HUES6 (cell line): ENCODE measurements at regions not wholly inside any gene's neighbourhood (a gene's known extent, or its start where the extent isn't known, plus 50 kb on each side); places are given as distances from the start of the nearest gene placed in this dataset.

ENCODE experiments used
- H3K27ac ChIP-seq: 2 replicates; pipeline ENCODE4 v1.7.0; 2013; ENCODE audit warnings: low read depth, mild to moderate bottlenecking, low read length, inconsistent platforms
- H3K27me3 ChIP-seq: 2 replicates; pipeline ENCODE4 v1.6.1; 2013; ENCODE audit warnings: low read length; ENCODE audit not compliant: control insufficient read depth, insufficient read depth
- H3K36me3 ChIP-seq: 2 replicates; pipeline ENCODE4 v1.6.1; 2013; ENCODE audit warnings: low read length; ENCODE audit not compliant: control insufficient read depth, insufficient read depth
- H3K4me1 ChIP-seq: 2 replicates; pipeline ENCODE4 v1.6.1; 2013; ENCODE audit warnings: low read length; ENCODE audit not compliant: control insufficient read depth, insufficient read depth
- H3K4me3 ChIP-seq: 2 replicates; pipeline ENCODE4 v1.5.1; 2013; ENCODE audit warnings: low read depth, low read length
- H3K9ac ChIP-seq: one replicate; pipeline ENCODE4 v1.6.1; 2013; ENCODE audit warnings: mild to moderate bottlenecking, low read length
- H3K9me3 ChIP-seq: 2 replicates; pipeline ENCODE4 v1.6.1; 2013; ENCODE audit warnings: low read depth, low read length; ENCODE audit not compliant: control insufficient read depth, insufficient read depth

DNA sequence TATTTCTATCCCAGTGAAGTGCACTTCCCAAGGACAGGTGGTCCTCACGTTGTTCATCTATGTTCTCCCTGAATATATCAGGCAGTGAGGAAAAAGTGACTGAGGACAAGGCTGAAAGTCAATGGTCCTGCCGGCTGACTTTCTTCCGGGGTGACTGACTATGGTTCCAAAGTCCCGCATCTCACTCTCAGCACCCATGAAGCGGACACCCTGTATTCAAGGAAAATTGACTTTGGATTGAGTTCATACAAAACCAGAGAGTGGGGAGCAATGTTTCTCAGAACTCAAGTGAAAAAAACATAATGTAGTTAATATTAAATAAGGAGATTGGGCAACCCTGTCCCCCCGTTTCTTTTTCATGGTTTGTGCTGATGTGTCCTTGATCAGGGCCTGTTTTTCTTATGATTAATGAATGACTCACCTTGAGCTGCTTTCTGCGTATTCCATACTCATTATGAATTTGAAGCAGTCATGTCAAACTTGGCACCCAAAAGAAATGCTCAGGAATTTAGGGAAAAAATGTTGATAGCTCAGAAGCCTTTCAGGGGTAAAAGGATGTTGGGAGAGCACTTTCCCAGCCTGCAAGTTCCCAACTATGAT lies 184.0 kb downstream of the CYLD start:
- H3K9ac ChIP-seq, result no peak overlapping the region
- H3K27ac ChIP-seq, result no peak overlapping the region
- no peaks in the 10 kb centered on the region for H3K36me3 ChIP-seq
- no peaks in the 10 kb centered on the region for H3K27me3 ChIP-seq
- H3K4me3 ChIP-seq, result no peak overlapping the region
- no peaks in the 10 kb centered on the region for H3K9me3 ChIP-seq
- H3K4me1 ChIP-seq, result no peaks in the 10 kb centered on the region

DNA sequence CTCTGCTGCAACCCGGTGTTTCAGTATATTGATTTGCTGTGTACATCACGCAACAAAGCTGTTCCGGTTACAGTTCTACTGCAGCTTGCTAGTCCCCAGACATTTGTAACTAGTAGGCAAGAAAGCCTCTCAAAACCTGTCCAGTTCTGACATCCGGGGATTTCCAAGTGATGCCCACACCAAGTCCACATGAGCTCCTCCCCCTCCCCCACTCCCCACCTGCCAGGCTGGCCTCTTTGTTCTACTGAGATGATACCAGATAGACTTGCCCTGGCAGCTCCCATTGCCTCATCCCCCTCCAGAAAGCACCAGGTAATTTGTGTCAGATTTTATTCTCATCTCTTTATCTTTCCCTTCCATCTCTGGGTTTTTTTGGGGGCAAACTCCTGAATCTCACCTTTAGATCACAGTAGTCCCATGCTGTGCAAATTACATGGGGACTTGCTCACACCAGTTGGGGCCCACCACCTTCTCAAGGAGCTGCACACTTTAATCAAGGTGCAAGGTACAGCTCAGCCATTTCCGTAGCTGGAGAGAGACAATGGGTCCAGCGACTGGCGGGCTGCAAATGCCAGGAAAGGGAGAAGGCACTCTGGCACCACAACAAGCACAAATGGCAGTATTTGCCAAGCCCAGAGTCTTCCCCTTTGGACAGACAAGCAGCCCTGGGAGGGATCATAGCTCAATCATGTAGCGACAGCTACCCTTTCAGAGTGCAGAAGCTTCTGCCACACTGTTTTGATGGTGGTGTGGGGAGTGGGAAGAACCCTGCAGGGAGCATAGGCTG lies 183.1 kb downstream of the CYLD start:
- Histone ChIP-seq H3K27ac (no peak overlapping the region), H3K27me3 (no peaks in the 10 kb centered on the region), H3K9ac (no peak overlapping the region), H3K4me3 (no peak overlapping the region), H3K9me3 (no peaks in the 10 kb centered on the region), H3K36me3 (no peaks in the 10 kb centered on the region), H3K4me1 (no peaks in the 10 kb centered on the region)

DNA sequence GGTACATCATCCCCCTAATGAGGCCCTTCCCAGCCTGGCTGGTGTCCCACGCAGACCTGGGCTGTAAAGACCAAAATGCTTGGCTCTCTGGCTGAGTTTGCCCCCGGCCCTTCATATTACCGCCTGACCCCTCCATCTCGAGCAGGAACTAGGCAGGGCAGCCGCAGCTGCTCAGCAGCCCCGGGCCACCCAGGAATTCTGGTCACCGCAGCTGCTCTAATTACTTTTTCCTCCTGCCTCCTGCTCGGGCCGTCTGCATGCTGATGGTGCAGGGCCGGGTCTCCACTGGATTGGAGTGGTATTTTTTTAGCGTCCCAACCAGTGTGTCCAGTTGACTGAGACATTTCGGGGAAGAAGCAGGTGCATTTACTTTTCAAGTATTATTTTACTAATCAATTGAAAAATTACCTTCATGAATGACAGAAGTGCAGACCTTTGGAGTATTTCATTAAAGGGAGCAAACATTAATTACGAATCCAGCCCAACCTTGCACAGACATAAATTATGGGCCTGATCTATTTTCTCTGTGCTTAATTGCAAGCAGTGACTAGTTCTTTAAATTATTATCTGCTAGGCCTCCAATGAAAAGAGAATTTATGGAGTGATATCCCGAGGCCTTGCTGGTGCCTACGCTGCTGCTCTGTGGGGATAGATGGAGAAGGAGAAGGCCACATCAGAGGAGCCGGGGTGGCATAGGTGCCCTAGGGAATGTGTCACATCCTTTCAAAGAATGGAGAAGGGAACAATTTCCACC lies 176.2 kb downstream of the CYLD start:
- no peaks in the 10 kb centered on the region for H3K9me3 ChIP-seq
- no peak overlapping the region for H3K27ac ChIP-seq
- H3K4me1 ChIP-seq, result no peaks in the 10 kb centered on the region
- H3K36me3 ChIP-seq, result no peaks in the 10 kb centered on the region
- H3K9ac ChIP-seq, result no peak overlapping the region
- no peak overlapping the region for H3K4me3 ChIP-seq
- H3K27me3 ChIP-seq, result no peaks in the 10 kb centered on the region

DNA sequence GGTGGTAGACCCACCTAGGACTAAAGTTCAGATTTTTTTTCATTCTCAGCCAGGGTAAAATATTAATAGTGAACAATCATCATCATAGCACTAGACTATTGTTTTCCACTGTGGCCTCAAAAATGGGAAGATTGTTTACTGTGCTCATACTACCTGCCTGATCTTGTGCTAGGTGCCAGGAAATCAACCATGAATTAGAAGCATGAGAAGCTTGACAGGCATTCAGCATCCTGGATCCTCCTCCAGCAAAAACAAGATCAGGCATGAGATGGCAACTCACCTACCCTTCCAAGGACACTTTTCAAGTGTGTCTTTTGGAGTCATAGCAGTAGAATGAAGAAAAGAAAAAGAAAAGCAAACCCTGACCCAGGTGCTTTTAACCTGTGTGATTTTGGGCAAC lies 174.2 kb downstream of the CYLD start:
- no peaks in the 10 kb centered on the region for H3K36me3 ChIP-seq
- H3K9me3 ChIP-seq, result no peaks in the 10 kb centered on the region
- H3K4me1 ChIP-seq, result no peaks in the 10 kb centered on the region
- no peak overlapping the region for H3K9ac ChIP-seq
- H3K27ac ChIP-seq, result no peak overlapping the region
- no peaks in the 10 kb centered on the region for H3K27me3 ChIP-seq
- no peak overlapping the region for H3K4me3 ChIP-seq

DNA sequence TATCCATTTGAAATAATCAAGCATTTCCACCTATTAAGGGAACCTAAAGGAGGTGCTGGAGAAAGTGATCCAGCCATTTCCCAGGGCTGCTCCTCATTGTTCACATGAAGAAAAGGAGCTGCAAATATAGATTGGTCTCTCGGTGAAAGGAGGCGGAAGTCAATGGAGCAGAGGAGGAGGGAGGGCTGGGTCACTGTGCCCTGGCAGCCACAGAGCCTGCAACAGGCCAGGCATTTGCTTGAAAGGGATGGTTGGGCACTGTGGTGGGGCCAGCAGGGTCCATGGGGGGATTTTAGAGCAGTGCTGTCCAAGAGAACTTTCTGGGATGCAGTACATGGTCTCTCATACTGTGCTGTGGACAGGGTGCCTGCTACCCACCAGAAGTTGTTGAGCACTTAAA lies 173.2 kb downstream of the CYLD start:
- Histone ChIP-seq H3K4me1 (no peaks in the 10 kb centered on the region), H3K27me3 (no peaks in the 10 kb centered on the region)

DNA sequence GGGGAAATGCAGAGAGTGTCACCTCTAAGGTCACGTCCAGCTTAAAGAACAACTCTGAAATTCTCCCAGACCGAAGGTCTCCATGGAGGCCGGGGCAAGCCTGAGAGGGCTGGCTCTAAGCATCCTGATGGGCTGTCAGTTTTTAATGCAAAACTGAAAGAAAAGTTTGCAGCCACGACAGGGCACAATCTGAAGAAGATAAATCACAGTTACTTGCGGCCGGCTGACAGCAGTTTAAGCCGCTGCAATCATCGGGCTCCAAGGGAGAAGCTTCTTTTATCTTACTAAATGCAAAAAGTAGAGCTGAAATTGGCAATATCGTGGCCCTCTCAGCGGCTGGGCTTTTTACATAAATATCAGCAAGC lies 168.8 kb downstream of the CYLD start:
- Histone ChIP-seq H3K27ac (no peak overlapping the region), H3K9me3 (no peaks in the 10 kb centered on the region), H3K36me3 (no peaks in the 10 kb centered on the region), H3K4me1 (0 out of 2 replicates have a peak, but pooled peaks cover 3% of the 10 kb centered on the region), H3K9ac (no peak overlapping the region), H3K27me3 (no peaks in the 10 kb centered on the region), H3K4me3 (no peak overlapping the region)

More for the DNA sequence above, 173.2 kb downstream of the CYLD start:
- H3K4me3 ChIP-seq, result no peak overlapping the region
- H3K36me3 ChIP-seq, result no peaks in the 10 kb centered on the region
- no peak overlapping the region for H3K27ac ChIP-seq
- no peak overlapping the region for H3K9ac ChIP-seq
- H3K9me3 ChIP-seq, result no peaks in the 10 kb centered on the region

DNA sequence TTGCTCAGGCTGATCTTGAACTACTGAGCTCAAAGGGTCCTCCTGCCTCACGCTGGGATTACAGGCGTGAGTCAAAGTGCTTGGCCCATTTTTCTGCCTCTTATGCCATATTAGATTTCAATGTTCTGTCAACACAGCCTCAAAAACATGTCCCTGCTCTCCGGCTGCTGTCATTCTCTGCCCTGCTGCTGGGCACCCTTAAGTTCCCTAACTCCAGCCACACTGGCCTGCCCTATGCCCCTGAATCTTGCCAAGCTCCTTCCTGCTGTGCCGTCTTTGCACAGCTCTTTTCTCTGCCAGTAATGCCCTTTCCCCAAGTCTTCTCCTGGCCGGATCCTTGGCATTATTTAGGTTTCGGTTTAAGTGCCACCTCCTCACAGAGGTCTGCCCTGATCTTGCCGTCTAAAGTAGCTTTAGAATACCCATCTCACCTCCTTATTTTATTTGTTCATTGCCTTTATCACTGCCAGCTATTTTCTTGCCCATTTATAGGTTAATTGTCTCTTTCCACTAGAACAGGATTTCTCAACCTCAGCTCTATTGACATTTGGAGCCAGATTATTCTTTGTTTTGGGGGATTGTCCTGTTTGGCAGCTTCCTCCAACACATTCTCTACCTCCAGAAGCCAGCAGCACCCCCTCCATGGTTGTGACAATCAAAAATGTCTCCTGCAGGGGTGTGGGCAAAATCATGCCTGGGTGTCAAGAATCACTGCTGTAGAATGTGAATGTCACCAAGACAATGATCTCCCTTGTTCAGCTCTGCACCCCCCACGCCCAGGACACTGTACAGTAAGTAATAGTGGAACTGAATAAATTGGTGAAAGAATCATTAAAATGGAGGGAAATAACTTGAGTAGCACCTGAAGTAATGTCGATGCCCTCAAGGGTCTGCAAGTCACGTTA lies 168.2 kb downstream of the CYLD start:
- H3K9ac ChIP-seq, result no peak overlapping the region

DNA sequence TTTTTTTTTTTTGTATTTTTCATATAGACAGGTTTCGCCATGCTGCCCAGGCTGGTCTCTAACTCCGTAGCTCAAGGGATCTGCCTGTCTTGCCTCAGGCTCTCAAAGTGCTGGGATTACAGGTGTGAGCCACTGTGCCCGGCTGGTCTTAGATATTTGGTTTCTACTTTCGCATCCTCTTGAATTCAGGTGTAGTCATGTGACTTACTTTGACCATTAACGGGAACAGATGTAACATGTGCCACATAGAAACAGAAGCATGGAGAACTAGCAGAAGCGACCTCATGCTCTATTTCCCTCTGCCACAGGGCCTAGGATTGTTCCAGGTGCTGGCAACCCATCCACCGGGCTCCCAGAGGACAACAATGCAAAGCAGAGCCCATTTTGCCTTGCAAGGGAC lies 166.6 kb downstream of the CYLD start:
- Histone ChIP-seq H3K9me3 (no peaks in the 10 kb centered on the region), H3K9ac (no peak overlapping the region), H3K4me1 (0 out of 2 replicates have a peak, but pooled peaks cover 3% of the 10 kb centered on the region), H3K27ac (no peak overlapping the region), H3K27me3 (no peaks in the 10 kb centered on the region), H3K4me3 (no peak overlapping the region), H3K36me3 (no peaks in the 10 kb centered on the region)

More for the DNA sequence above, 168.2 kb downstream of the CYLD start:
- Histone ChIP-seq H3K27ac (no peak overlapping the region), H3K4me3 (no peak overlapping the region), H3K4me1 (0 out of 2 replicates have a peak, but pooled peaks cover 3% of the 10 kb centered on the region), H3K27me3 (no peaks in the 10 kb centered on the region), H3K9me3 (no peaks in the 10 kb centered on the region), H3K36me3 (no peaks in the 10 kb centered on the region)

DNA sequence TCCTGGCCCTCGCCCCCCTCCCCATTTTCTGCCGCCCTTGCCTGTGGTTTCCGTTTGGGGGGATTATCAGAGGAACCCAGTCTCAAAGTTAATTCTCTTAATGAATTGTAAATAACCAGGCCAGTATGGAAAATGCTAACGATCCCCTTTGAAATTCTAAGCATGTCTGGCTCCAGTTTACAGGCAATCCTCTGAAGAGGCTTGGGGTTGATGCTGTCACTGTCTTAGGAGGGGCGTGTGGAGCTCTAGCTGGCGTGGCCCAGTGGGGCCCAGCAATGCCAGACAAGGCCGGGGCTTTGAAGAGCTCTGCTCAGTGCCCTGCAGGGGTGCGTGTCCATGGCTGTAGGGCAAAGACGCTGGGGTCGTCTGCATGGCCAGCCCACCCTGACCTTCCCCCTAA lies 164.6 kb downstream of the CYLD start:
- Histone ChIP-seq H3K27me3 (no peaks in the 10 kb centered on the region), H3K4me1 (0 out of 2 replicates have a peak, but pooled peaks cover 3% of the 10 kb centered on the region), H3K9ac (no peak overlapping the region), H3K27ac (no peak overlapping the region), H3K4me3 (no peak overlapping the region), H3K9me3 (no peaks in the 10 kb centered on the region), H3K36me3 (no peaks in the 10 kb centered on the region)

DNA sequence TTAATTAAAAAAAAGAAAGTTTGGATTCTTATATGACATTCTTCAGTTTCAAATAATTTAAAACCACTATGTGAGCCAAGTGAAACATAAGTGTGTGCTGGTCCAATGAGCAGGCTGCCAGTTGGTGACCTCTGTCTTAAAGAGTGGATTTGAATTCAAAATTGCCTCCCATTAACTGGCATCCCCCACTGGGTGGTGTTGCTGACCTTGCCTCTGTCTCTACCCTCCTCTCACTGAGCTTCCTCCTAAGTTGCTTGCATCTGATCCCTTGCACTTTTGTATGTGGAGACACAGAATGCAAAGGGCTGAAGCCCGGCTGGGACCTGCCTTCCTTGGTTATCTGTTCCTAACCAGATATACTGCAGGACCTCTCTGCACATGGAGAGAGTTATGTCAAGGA lies 160.6 kb downstream of the CYLD start:
- Histone ChIP-seq H3K4me1 (0 out of 2 replicates have a peak, but pooled peaks cover 3% of the 10 kb centered on the region), H3K27ac (no peak overlapping the region), H3K36me3 (no peaks in the 10 kb centered on the region), H3K9ac (no peak overlapping the region), H3K4me3 (no peak overlapping the region), H3K9me3 (no peaks in the 10 kb centered on the region), H3K27me3 (no peaks in the 10 kb centered on the region)
